H9 (cell line): ENCODE measurements at regions not wholly inside any gene's neighbourhood (a gene's known extent, or its start where the extent isn't known, plus 50 kb on each side); places are given as distances from the start of the nearest gene placed in this dataset.

Experiments
- DNase-seq: peaks from one replicate; pipeline ENCODE4 v3.0.0-alpha.2; 2017
- H2AFZ ChIP-seq: one replicate; pipeline ENCODE4 v1.6.1; 2013; ENCODE audit warnings: mild to moderate bottlenecking, low read length, control low read depth, moderate library complexity
- H2AK5ac ChIP-seq: 2 replicates; pipeline ENCODE4 v1.6.1; 2013; ENCODE audit warnings: low read length, control low read depth, mixed read lengths; ENCODE audit not compliant: insufficient read length
- H2BK120ac ChIP-seq: one replicate; pipeline ENCODE4 v1.6.1; 2013; ENCODE audit warnings: low read depth, mild to moderate bottlenecking, low read length, control low read depth, inconsistent platforms; ENCODE audit not compliant: poor library complexity, severe bottlenecking
- H2BK12ac ChIP-seq: 2 replicates; pipeline ENCODE4 v1.6.1; 2013; ENCODE audit warnings: low read length, control low read depth, mixed read lengths, low read depth; ENCODE audit not compliant: insufficient read length
- H2BK15ac ChIP-seq: 2 replicates; pipeline ENCODE4 v1.6.1; 2013; ENCODE audit warnings: low read depth, low read length, control low read depth
- H2BK20ac ChIP-seq: one replicate; pipeline ENCODE4 v1.6.1; 2013; ENCODE audit warnings: low read depth, mild to moderate bottlenecking, low read length, control low read depth, inconsistent platforms; ENCODE audit not compliant: poor library complexity, severe bottlenecking
- H2BK5ac ChIP-seq: 2 replicates; pipeline ENCODE4 v1.6.1; 2013; ENCODE audit warnings: low read length, control low read depth, mixed read lengths; ENCODE audit not compliant: insufficient read length
- H3K14ac ChIP-seq: 2 replicates; pipeline ENCODE4 v1.6.1; 2013; ENCODE audit warnings: low read length, control low read depth; ENCODE audit not compliant: insufficient read depth
- H3K18ac ChIP-seq: 2 replicates; pipeline ENCODE4 v1.6.1; 2013; ENCODE audit warnings: low read depth, mild to moderate bottlenecking, mixed read lengths, low read length, control low read depth; ENCODE audit not compliant: insufficient read length
- H3K23ac ChIP-seq: 2 replicates; pipeline ENCODE4 v1.6.1; 2013; ENCODE audit warnings: low read length, control low read depth, mixed read lengths, low read depth; ENCODE audit not compliant: insufficient read length
- H3K23me2 ChIP-seq: 2 replicates; pipeline ENCODE4 v1.6.1; 2013; ENCODE audit warnings: low read depth, mild to moderate bottlenecking, mixed read lengths, low read length, control low read depth; ENCODE audit not compliant: insufficient read length, poor library complexity, severe bottlenecking
- H3K27ac ChIP-seq: 2 replicates; pipeline ENCODE4 v1.5.1; 2013; ENCODE audit warnings: low read length, control low read depth, mixed read lengths, low read depth; ENCODE audit not compliant: insufficient read length
- H3K27me3 ChIP-seq: 2 replicates; pipeline ENCODE4 v1.6.1; 2013; ENCODE audit warnings: low read length, control low read depth, inconsistent platforms; ENCODE audit not compliant: insufficient read depth
- H3K4ac ChIP-seq: 2 replicates; pipeline ENCODE4 v1.6.1; 2013; ENCODE audit warnings: low read depth, mild to moderate bottlenecking, control low read depth, inconsistent platforms, low read length, moderate library complexity
- H3K4me1 ChIP-seq: 2 replicates; pipeline ENCODE4 v1.6.1; 2013; ENCODE audit warnings: low read length, control low read depth, inconsistent platforms; ENCODE audit not compliant: insufficient read depth
- H3K4me2 ChIP-seq: 2 replicates; pipeline ENCODE4 v1.6.1; 2013; ENCODE audit warnings: low read length, control low read depth, mixed read lengths; ENCODE audit not compliant: insufficient read length, insufficient read depth
- H3K56ac ChIP-seq: 2 replicates; pipeline ENCODE4 v1.6.1; 2013; ENCODE audit warnings: low read depth, mild to moderate bottlenecking, mixed read lengths, low read length, control low read depth; ENCODE audit not compliant: insufficient read length
- H3K79me1 ChIP-seq: 2 replicates; pipeline ENCODE4 v1.6.1; 2013; ENCODE audit warnings: low read depth, mild to moderate bottlenecking, moderate library complexity, low read length, control low read depth, inconsistent platforms; ENCODE audit not compliant: insufficient read depth, poor library complexity, severe bottlenecking
- H3K79me2 ChIP-seq: 2 replicates; pipeline ENCODE4 v1.6.1; 2013; ENCODE audit warnings: low read length, control low read depth, inconsistent platforms; ENCODE audit not compliant: insufficient read depth
- H3K9ac ChIP-seq: 2 replicates; pipeline ENCODE4 v1.6.1; 2013; ENCODE audit warnings: low read length, control low read depth, mixed read lengths; ENCODE audit not compliant: insufficient read length; ENCODE audit errors: extremely low read depth
- H3K9me3 ChIP-seq: one replicate; pipeline ENCODE4 v1.6.1; 2013; ENCODE audit warnings: low read depth, low read length, inconsistent platforms; ENCODE audit not compliant: control insufficient read depth
- H3T11ph ChIP-seq: one replicate; pipeline ENCODE4 v1.6.1; 2013; ENCODE audit warnings: mild to moderate bottlenecking, low read length, control low read depth, inconsistent platforms
- H4K20me1 ChIP-seq: one replicate; pipeline ENCODE4 v1.6.1; 2013; ENCODE audit not compliant: control insufficient read depth, insufficient read length, insufficient read depth
- H4K5ac ChIP-seq: 2 replicates; pipeline ENCODE4 v1.6.1; 2013; ENCODE audit warnings: low read depth, mild to moderate bottlenecking, mixed read lengths, low read length, control low read depth; ENCODE audit not compliant: insufficient read length
- H4K8ac ChIP-seq: replicated peaks from 2 replicates; pipeline ENCODE4 v1.6.1; 2013; ENCODE audit warnings: low read length, control low read depth, mixed read lengths, low read depth; ENCODE audit not compliant: insufficient read length
- H4K91ac ChIP-seq: 2 replicates; pipeline ENCODE4 v1.6.1; 2013; ENCODE audit warnings: low read depth, mild to moderate bottlenecking, moderate library complexity, mixed read lengths, low read length, control low read depth; ENCODE audit not compliant: insufficient read length
- H3K27ac Mint-ChIP-seq, 3 experiments: 2 replicates in 2 of 3; 3 replicates in 1 of 3; pipeline ENCODE4 v1.8.0; 2020 to 2021; ENCODE audit warnings: mixed read lengths in 3 of 3, mild to moderate bottlenecking in 1 of 3, moderate library complexity in 1 of 3
- H3K27me3 Mint-ChIP-seq: 2 replicates; pipeline ENCODE4 v1.8.0; 2021; ENCODE audit warnings: low read depth, mild to moderate bottlenecking, moderate library complexity, mixed read lengths
- H3K36me3 Mint-ChIP-seq, 3 experiments: 2 replicates in 2 of 3; 3 replicates in 1 of 3; pipeline ENCODE4 v1.8.0; 2020 to 2021; ENCODE audit warnings: low read depth in 3 of 3, mixed read lengths in 3 of 3; ENCODE audit not compliant: insufficient read depth in 1 of 3
- H3K4me1 Mint-ChIP-seq, 2 experiments: 2 replicates each; pipeline ENCODE4 v1.8.0; 2020; ENCODE audit warnings: mixed read lengths in 2 of 2
- H3K4me3 Mint-ChIP-seq, 2 experiments: 2 replicates in 1 of 2; 3 replicates in 1 of 2; pipeline ENCODE4 v1.8.0; 2020 to 2021; ENCODE audit warnings: mild to moderate bottlenecking in 2 of 2, mixed read lengths in 2 of 2, moderate library complexity in 1 of 2
- H3K9me3 Mint-ChIP-seq, 2 experiments: 2 replicates in 1 of 2; 3 replicates in 1 of 2; pipeline ENCODE4 v1.8.0; 2020; ENCODE audit warnings: mild to moderate bottlenecking in 2 of 2, mixed read lengths in 2 of 2, moderate library complexity in 1 of 2
- TF ChIP-seq, protein P1 (sequence below): fragments of 200-600 bp; sonication (generic); conservative IDR thresholded peaks from 3 replicates; pipeline ENCODE4 v1.8.0; 2021; ENCODE audit warnings: antibody characterized with exemption, mild to moderate bottlenecking

DNA sequence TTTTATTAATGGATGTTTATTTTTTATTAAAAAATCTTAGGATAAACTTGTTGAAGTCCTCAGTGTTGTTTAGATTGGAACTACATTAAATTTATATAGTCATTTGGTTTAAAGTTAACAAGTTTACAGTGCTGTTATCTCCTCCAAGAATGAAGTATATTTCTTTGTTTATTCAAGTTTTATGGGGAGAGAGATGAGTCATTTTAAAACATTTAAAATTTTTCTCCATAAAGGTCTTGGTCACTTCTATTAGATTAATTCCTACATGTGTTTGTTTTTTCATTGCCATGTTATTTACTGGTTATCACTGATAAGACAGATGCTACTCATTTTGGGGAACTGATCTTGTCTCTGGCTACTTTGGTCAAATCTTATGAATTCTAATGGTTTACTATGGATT, 429.6 kb downstream of the METTL15 start:
- Histone ChIP-seq H2BK5ac (no peak overlapping the region), H3K23me2 (no peaks in the 10 kb centered on the region)
- TF ChIP-seq, protein P1, sequence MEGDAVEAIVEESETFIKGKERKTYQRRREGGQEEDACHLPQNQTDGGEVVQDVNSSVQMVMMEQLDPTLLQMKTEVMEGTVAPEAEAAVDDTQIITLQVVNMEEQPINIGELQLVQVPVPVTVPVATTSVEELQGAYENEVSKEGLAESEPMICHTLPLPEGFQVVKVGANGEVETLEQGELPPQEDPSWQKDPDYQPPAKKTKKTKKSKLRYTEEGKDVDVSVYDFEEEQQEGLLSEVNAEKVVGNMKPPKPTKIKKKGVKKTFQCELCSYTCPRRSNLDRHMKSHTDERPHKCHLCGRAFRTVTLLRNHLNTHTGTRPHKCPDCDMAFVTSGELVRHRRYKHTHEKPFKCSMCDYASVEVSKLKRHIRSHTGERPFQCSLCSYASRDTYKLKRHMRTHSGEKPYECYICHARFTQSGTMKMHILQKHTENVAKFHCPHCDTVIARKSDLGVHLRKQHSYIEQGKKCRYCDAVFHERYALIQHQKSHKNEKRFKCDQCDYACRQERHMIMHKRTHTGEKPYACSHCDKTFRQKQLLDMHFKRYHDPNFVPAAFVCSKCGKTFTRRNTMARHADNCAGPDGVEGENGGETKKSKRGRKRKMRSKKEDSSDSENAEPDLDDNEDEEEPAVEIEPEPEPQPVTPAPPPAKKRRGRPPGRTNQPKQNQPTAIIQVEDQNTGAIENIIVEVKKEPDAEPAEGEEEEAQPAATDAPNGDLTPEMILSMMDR: no peak

More for the DNA sequence above, 429.6 kb downstream of the METTL15 start:
- Histone ChIP-seq H4K5ac (no peak overlapping the region), H2AFZ (no peak overlapping the region), H2AK5ac (no peak overlapping the region), H3K14ac (no peak overlapping the region), H3K4ac (no peak overlapping the region), H4K20me1 (no peaks in the 10 kb centered on the region), H3K56ac (no peak overlapping the region), H4K8ac (no peak overlapping the region), H3K4me2 (no peak overlapping the region), H3K9ac (no peak overlapping the region), H2BK20ac (no peak overlapping the region), H3K4me1 (no peaks in the 10 kb centered on the region), H3K9me3 (no peaks in the 10 kb centered on the region), H3K18ac (no peak overlapping the region), H2BK12ac (no peak overlapping the region), H3K79me2 (no peaks in the 10 kb centered on the region), H3K23ac (no peak overlapping the region), H3K27ac (no peak overlapping the region), H3K79me1 (no peaks in the 10 kb centered on the region), H2BK15ac (no peak overlapping the region), H4K91ac (no peak overlapping the region), H2BK120ac (no peak overlapping the region), H3K27me3 (no peaks in the 10 kb centered on the region; the same call in 1 of the 2 replicates), H3T11ph (no peak overlapping the region)
- Mint-ChIP-seq H3K27me3 (no peaks in the 10 kb centered on the region), H3K4me3 (no peak overlapping the region), H3K4me1 (0 out of 4 replicates have a peak, but pooled peaks cover 0 to 3% of the 10 kb centered on the region in 2 experiments), H3K36me3 (no peaks in the 10 kb centered on the region), H3K9me3 (no peaks in the 10 kb centered on the region), H3K27ac (no peak overlapping the region)
- no peak for DNase-seq
